ENCODE measurements at regions not wholly inside any gene's neighbourhood (a gene's known extent, or its start where the extent isn't known, plus 50 kb on each side); places are given as distances from the start of the nearest gene placed in this dataset.

DNA sequence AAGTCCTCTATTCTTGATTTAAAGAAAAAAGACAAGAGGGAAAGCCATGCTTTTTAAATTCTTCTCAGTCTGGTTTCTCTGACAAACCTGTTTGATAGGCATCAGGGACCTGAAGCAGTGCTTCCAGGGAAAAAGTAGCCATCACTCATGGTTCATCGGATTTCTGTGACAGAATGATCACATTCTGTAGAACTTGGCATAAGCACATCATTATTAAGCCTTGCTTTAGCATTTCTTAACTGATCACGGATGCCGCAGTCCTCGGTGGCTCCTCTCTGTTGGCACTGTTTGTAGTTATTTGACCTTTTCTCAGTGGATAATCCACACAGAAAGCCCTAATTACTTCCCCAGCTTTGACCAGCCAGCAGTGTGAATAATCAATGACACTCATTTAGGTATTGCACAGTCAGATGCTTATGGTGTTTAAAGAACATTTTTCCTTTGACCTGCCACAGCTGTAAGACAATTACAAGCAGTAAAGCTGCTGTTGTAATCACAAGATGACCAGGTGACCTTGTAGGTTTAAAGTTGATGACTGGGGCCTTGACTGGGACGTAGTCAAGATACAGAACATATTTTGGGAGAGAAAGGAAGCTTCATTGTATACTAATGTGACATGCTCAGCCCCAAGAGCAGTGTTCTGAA, 64.4 kb upstream of the SKAP2 start:
- Histone ChIP-seq H3K36me3 (ENCODE audit: control insufficient read depth, insufficient read depth, low read length) (no peaks in the 10 kb centered on the region), H3K4me1 (ENCODE audit: control insufficient read depth, insufficient read depth, low read length) (no peaks in the 10 kb centered on the region), H3K27me3 (ENCODE audit: control insufficient read depth, insufficient read depth, low read length) (no peaks in the 10 kb centered on the region), H3K9me3 (ENCODE audit: control insufficient read depth, insufficient read depth, low read depth, low read length) (no peaks in the 10 kb centered on the region), H3K27ac (ENCODE audit: low read length) (no peak overlapping the region), H3K4me3 (ENCODE audit: low read depth in 2 of 2, low read length in 2 of 2) (no peak overlapping the region)
- ATAC-seq (no peak), DNase-seq (ENCODE audit: low read depth, low spot score) (no peak)
- TF ChIP-seq SIN3A (IDR thresholded peaks at IDR 0.05; ENCODE audit: borderline replicate concordance, insufficient read depth, low read depth, low read length) (no peak), TCF7L2 (IDR thresholded peaks at IDR 0.05; ENCODE audit: low read depth, low read length) (no peak), POLR2AphosphoS5 (IDR thresholded peaks at IDR 0.05; ENCODE audit: low read depth, low read length) (no peak)
- TF ChIP-seq, protein P1, sequence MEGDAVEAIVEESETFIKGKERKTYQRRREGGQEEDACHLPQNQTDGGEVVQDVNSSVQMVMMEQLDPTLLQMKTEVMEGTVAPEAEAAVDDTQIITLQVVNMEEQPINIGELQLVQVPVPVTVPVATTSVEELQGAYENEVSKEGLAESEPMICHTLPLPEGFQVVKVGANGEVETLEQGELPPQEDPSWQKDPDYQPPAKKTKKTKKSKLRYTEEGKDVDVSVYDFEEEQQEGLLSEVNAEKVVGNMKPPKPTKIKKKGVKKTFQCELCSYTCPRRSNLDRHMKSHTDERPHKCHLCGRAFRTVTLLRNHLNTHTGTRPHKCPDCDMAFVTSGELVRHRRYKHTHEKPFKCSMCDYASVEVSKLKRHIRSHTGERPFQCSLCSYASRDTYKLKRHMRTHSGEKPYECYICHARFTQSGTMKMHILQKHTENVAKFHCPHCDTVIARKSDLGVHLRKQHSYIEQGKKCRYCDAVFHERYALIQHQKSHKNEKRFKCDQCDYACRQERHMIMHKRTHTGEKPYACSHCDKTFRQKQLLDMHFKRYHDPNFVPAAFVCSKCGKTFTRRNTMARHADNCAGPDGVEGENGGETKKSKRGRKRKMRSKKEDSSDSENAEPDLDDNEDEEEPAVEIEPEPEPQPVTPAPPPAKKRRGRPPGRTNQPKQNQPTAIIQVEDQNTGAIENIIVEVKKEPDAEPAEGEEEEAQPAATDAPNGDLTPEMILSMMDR (IDR thresholded peaks at IDR 0.05), result no peak
- TF ChIP-seq, protein P2, sequence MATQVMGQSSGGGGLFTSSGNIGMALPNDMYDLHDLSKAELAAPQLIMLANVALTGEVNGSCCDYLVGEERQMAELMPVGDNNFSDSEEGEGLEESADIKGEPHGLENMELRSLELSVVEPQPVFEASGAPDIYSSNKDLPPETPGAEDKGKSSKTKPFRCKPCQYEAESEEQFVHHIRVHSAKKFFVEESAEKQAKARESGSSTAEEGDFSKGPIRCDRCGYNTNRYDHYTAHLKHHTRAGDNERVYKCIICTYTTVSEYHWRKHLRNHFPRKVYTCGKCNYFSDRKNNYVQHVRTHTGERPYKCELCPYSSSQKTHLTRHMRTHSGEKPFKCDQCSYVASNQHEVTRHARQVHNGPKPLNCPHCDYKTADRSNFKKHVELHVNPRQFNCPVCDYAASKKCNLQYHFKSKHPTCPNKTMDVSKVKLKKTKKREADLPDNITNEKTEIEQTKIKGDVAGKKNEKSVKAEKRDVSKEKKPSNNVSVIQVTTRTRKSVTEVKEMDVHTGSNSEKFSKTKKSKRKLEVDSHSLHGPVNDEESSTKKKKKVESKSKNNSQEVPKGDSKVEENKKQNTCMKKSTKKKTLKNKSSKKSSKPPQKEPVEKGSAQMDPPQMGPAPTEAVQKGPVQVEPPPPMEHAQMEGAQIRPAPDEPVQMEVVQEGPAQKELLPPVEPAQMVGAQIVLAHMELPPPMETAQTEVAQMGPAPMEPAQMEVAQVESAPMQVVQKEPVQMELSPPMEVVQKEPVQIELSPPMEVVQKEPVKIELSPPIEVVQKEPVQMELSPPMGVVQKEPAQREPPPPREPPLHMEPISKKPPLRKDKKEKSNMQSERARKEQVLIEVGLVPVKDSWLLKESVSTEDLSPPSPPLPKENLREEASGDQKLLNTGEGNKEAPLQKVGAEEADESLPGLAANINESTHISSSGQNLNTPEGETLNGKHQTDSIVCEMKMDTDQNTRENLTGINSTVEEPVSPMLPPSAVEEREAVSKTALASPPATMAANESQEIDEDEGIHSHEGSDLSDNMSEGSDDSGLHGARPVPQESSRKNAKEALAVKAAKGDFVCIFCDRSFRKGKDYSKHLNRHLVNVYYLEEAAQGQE (IDR thresholded peaks at IDR 0.05; ENCODE audit: insufficient read depth in 1 of 2, low read depth in 2 of 2, low read length in 1 of 2), result no peak
- in situ Hi-C loops (cut with HindIII; ENCODE audit: low pct_unique_long_range_greater_than_20kb, low sequenced_read_pairs) (no loop called here), intact Hi-C loops (cut with micrococcal nuclease; ENCODE audit: unreplicated experiment) (no loop called here)
- POLR2A ChIA-PET, result interaction anchor here (0.6 kb wide), 1 partner anchor 168 kb away, joined by 8 read pairs; no protein-coding TSS in a partner anchor
- no TSS peak for BruUV-seq (replicated peaks)
- CTCF ChIA-PET, result no interaction called here

DNA sequence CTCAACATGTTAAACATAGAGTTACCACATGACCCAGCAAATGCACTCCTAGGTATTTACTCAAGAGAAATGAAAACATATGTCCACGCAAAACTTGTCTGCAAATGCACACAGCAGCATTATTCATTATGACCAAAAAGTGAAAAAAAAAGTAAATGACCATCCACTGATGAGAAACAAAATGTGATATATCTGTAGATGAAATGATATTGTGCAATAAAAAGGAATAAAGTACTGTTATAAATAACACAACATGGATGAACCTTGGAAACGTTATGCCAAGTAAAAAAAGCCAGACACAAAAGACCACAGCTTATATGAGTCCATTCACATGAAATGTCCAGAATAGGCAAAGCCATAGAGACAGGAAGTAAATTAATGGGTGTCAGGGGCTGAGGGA, 61.4 kb upstream of the SKAP2 start:
- H3K27ac ChIP-seq (ENCODE audit: low read length), result no peak overlapping the region
- in situ Hi-C loops (cut with HindIII; ENCODE audit: low pct_unique_long_range_greater_than_20kb, low sequenced_read_pairs), result no loop called here
- BruUV-seq (replicated peaks), result no TSS peak
- no peak for DNase-seq (ENCODE audit: low read depth, low spot score)
- H3K27me3 ChIP-seq (ENCODE audit: control insufficient read depth, insufficient read depth, low read length), result no peaks in the 10 kb centered on the region
- no peak overlapping the region for H3K4me3 ChIP-seq (ENCODE audit: low read depth in 2 of 2, low read length in 2 of 2)
- POLR2A ChIA-PET, result no interaction called here
- no peak for TF ChIP-seq SIN3A (IDR thresholded peaks at IDR 0.05; ENCODE audit: borderline replicate concordance, insufficient read depth, low read depth, low read length)
- TF ChIP-seq, protein P2 (IDR thresholded peaks at IDR 0.05; ENCODE audit: insufficient read depth in 1 of 2, low read depth in 2 of 2, low read length in 1 of 2), result no peak
- H3K36me3 ChIP-seq (ENCODE audit: control insufficient read depth, insufficient read depth, low read length), result no peaks in the 10 kb centered on the region
- intact Hi-C loops (cut with micrococcal nuclease; ENCODE audit: unreplicated experiment), result no loop called here
- no peak for ATAC-seq
- H3K4me1 ChIP-seq (ENCODE audit: control insufficient read depth, insufficient read depth, low read length), result no peaks in the 10 kb centered on the region
- no peaks in the 10 kb centered on the region for H3K9me3 ChIP-seq (ENCODE audit: control insufficient read depth, insufficient read depth, low read depth, low read length)
- CTCF ChIA-PET, result no interaction called here

Measured in Panc1 (cell line).